H1 (cell line): ENCODE measurements at regions not wholly inside any gene's neighbourhood (a gene's known extent, or its start where the extent isn't known, plus 50 kb on each side); places are given as distances from the start of the nearest gene placed in this dataset.

Source experiments
- CTCF ChIA-PET: fragments of 300-600 bp; sonication (Branson Sonifier 250); formaldehyde crosslinking; loops from one replicate; lab custom pipeline; 2021; ENCODE audit not compliant: partially characterized antibody; lab: Charles Lee
- POLR2A ChIA-PET: fragments of 300-600 bp; sonication (Branson Sonifier 250); formaldehyde crosslinking; loops from one replicate; lab custom pipeline; 2021; ENCODE audit warnings: inconsistent platforms; ENCODE audit not compliant: partially characterized antibody; lab: Charles Lee
- DNase-seq, 2 experiments: peaks; one replicate each; pipeline versions ENCODE4 v3.0.0 to v3.0.0-alpha.2; 2010 to 2022; ENCODE audit warnings: low spot score in 2 of 2, low read depth in 1 of 2, mixed read lengths in 1 of 2
- FAIRE-seq: peaks from 2 replicates; lab custom pipeline; 2011; peaks lifted over from hg19 to GRCh38; lab: Jason Lieb, UNC
- H2AFZ ChIP-seq: 2 replicates; pipeline ENCODE4 v1.8.1; 2012; ENCODE audit warnings: low read length, inconsistent platforms
- H2AK5ac ChIP-seq: 2 replicates; pipeline ENCODE4 v1.6.1; 2013; ENCODE audit warnings: low read depth, low read length
- H2BK120ac ChIP-seq: replicated peaks from 2 replicates; pipeline ENCODE3; 2013; ENCODE audit warnings: low read depth, low read length, inconsistent platforms
- H2BK12ac ChIP-seq: 2 replicates; pipeline ENCODE4 v1.6.1; 2013; ENCODE audit warnings: low read depth, low read length
- H2BK15ac ChIP-seq: 2 replicates; pipeline ENCODE4 v1.6.1; 2013; ENCODE audit warnings: low read length
- H2BK20ac ChIP-seq: 2 replicates; pipeline ENCODE4 v1.6.1; 2013; ENCODE audit warnings: low read length
- H2BK5ac ChIP-seq: 2 replicates; pipeline ENCODE4 v1.6.1; 2013; ENCODE audit warnings: low read depth, low read length
- H3K14ac ChIP-seq: 2 replicates; pipeline ENCODE4 v1.6.1; 2013; ENCODE audit warnings: inconsistent platforms; ENCODE audit not compliant: insufficient read length
- H3K18ac ChIP-seq: 2 replicates; pipeline ENCODE4 v1.6.1; 2013; ENCODE audit warnings: low read length; ENCODE audit errors: extremely low read depth
- H3K23ac ChIP-seq: 2 replicates; pipeline ENCODE4 v1.6.1; 2013; ENCODE audit warnings: inconsistent platforms; ENCODE audit not compliant: insufficient read length
- H3K23me2 ChIP-seq: 2 replicates; pipeline ENCODE4 v1.6.1; 2013; ENCODE audit warnings: low read depth, low read length
- H3K27ac ChIP-seq: 2 replicates; pipeline ENCODE4 v1.6.1; 2011; ENCODE audit warnings: low read depth, low read length, inconsistent platforms
- H3K27me3 ChIP-seq, 4 experiments: replicated peaks in 1 of 4; 1 replicate in 1 of 4; 2 replicates in 3 of 4; pipeline versions ENCODE4 v1.6.1 to v1.8.1; 2011 to 2013; ENCODE audit warnings: low read length in 3 of 4, mild to moderate bottlenecking in 3 of 4, inconsistent platforms in 2 of 4, mixed read lengths in 2 of 4, moderate library complexity in 1 of 4; ENCODE audit not compliant: control insufficient read depth in 3 of 4, insufficient read depth in 3 of 4; ENCODE audit errors: extremely low read depth in 1 of 4
- H3K36me3 ChIP-seq, 4 experiments: 2 replicates each; pipeline versions ENCODE4 v1.6.1 to v1.8.1; 2011 to 2013; ENCODE audit warnings: mild to moderate bottlenecking in 4 of 4, low read length in 3 of 4, moderate library complexity in 2 of 4, control low read depth in 1 of 4, inconsistent platforms in 1 of 4; ENCODE audit not compliant: insufficient read depth in 4 of 4, control insufficient read depth in 2 of 4
- H3K4ac ChIP-seq: replicated peaks from 2 replicates; pipeline ENCODE3; 2013; ENCODE audit warnings: low read length, low read depth, mixed read lengths, inconsistent platforms; ENCODE audit not compliant: insufficient read length
- H3K4me1 ChIP-seq, 4 experiments: replicated peaks in 1 of 4; 1 replicate in 1 of 4; 2 replicates in 3 of 4; pipeline versions ENCODE4 v1.6.1 to v1.8.1; 2011 to 2013; ENCODE audit warnings: low read length in 3 of 4, inconsistent platforms in 2 of 4, mixed read lengths in 1 of 4; ENCODE audit not compliant: insufficient read depth in 4 of 4, control insufficient read depth in 3 of 4
- H3K4me2 ChIP-seq, 2 experiments: 2 replicates each; pipeline versions ENCODE4 v1.6.1 to v1.8.1; 2011 to 2013; ENCODE audit warnings: low read depth in 2 of 2, low read length in 2 of 2, control low read depth in 1 of 2, inconsistent platforms in 1 of 2, mild to moderate bottlenecking in 1 of 2; ENCODE audit not compliant: insufficient read depth in 1 of 2
- H3K4me3 ChIP-seq, 4 experiments: fragments of 200-600, 300-600 bp in 1 of 4; sonication (generic), shearing (Covaris generic), sonication (Bioruptor Twin) in 1 of 4; 2 replicates each; pipeline versions ENCODE4 v1.5.1 to v1.8.1; 2011 to 2016; ENCODE audit warnings: low read length in 4 of 4, low read depth in 3 of 4, control low read depth in 2 of 4, inconsistent platforms in 2 of 4, mild to moderate bottlenecking in 2 of 4, mixed read lengths in 1 of 4, moderate library complexity in 1 of 4; ENCODE audit not compliant: insufficient read depth in 2 of 4; ENCODE audit errors: extremely low read depth in 1 of 4
- H3K56ac ChIP-seq: replicated peaks from 2 replicates; pipeline ENCODE3; 2013; ENCODE audit warnings: low read depth, mild to moderate bottlenecking, mixed read lengths, low read length, inconsistent platforms; ENCODE audit not compliant: insufficient read length
- H3K79me1 ChIP-seq: 2 replicates; pipeline ENCODE4 v1.6.1; 2013; ENCODE audit warnings: low read depth, low read length, control low read depth
- H3K79me2 ChIP-seq, 2 experiments: 2 replicates each; pipeline versions ENCODE4 v1.6.1 to v1.8.1; 2012 to 2013; ENCODE audit warnings: low read length in 2 of 2, mild to moderate bottlenecking in 2 of 2, inconsistent platforms in 1 of 2; ENCODE audit not compliant: insufficient read depth in 2 of 2, control insufficient read depth in 1 of 2
- H3K9ac ChIP-seq, 4 experiments: replicated peaks in 1 of 4; 1 replicate in 1 of 4; 2 replicates in 3 of 4; pipeline versions ENCODE4 v1.6.1 to v1.8.1; 2011 to 2013; ENCODE audit warnings: low read depth in 3 of 4, low read length in 3 of 4, control low read depth in 2 of 4, mild to moderate bottlenecking in 2 of 4, moderate library complexity in 2 of 4, inconsistent platforms in 1 of 4; ENCODE audit errors: extremely low read depth in 1 of 4
- H3K9me3 ChIP-seq, 2 experiments: 2 replicates each; pipeline versions ENCODE4 v1.6.1 to v1.8.1; 2012 to 2013; ENCODE audit warnings: mild to moderate bottlenecking in 2 of 2, moderate library complexity in 2 of 2, control low read depth in 1 of 2, inconsistent platforms in 1 of 2, low read depth in 1 of 2, low read length in 1 of 2, mixed read lengths in 1 of 2; ENCODE audit not compliant: insufficient read depth in 2 of 2
- H4K20me1 ChIP-seq, 2 experiments: replicated peaks in 1 of 2; 2 replicates each; pipeline versions ENCODE3 to v1.8.1; 2011 to 2013; ENCODE audit warnings: inconsistent platforms in 2 of 2, low read length in 2 of 2, mild to moderate bottlenecking in 1 of 2; ENCODE audit not compliant: insufficient read depth in 2 of 2, control insufficient read depth in 1 of 2
- H4K5ac ChIP-seq: 2 replicates; pipeline ENCODE4 v1.6.1; 2013; ENCODE audit warnings: low read length, low read depth, mixed read lengths, inconsistent platforms; ENCODE audit not compliant: insufficient read length
- H4K8ac ChIP-seq: 2 replicates; pipeline ENCODE4 v1.8.0; 2013; ENCODE audit warnings: mild to moderate bottlenecking, moderate library complexity, low read length, inconsistent platforms; ENCODE audit not compliant: insufficient read depth; ENCODE audit errors: extremely low read depth
- H4K91ac ChIP-seq: replicated peaks from 2 replicates; pipeline ENCODE3; 2013; ENCODE audit warnings: low read length, mixed read lengths, inconsistent platforms; ENCODE audit not compliant: insufficient read length
- WGBS, 2 experiments: shearing (Covaris generic) in 1 of 2; methylation state at CpG; one replicate each; pipeline versions ENCODE4 v1.1.6 to v1.1.7; 2013 to 2015; ENCODE audit warnings: low lambda C conversion rate in 2 of 2, mixed read lengths in 2 of 2, inconsistent platforms in 1 of 2, low coverage in 1 of 2, missing lambda C conversion rate in 1 of 2; ENCODE audit not compliant: insufficient replicate concordance in 2 of 2, insufficient coverage in 1 of 2, insufficient read length in 1 of 2; ENCODE audit errors: extremely low coverage in 1 of 2, missing lambda C conversion rate in 1 of 2; 5-methylcytosine and 5-hydroxymethylcytosine counted together

DNA sequence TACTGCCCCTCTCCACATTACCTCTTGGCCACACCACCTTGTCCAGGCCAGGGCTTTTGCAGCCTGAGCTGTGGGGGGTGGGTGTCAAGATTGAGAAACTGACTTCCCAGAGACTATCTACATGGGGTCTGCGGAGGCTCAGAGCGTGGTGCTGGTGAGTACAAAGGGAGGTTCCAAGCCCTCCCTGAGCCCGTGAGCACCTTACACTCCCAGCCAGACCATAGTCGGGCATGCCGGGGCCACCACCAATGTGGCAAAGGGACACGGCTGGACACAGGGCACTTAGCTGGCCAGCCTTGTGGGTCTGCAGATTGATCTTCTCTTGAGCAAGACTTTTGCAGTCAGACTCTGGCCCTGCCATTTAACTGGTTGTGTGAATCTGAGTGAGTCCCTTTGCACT lies 74.1 kb upstream of the GATA2 start:
- Histone ChIP-seq H2BK12ac (peak overlapping the region; percentile 99), H2AK5ac (peak overlapping the region; percentile 99; the same call in 1 of the 2 replicates), H2BK5ac (peak overlapping the region; percentile 99; the same call in 1 of the 2 replicates), H3K4me1 (peaks cover 6 to 10% (median 8%) of the 10 kb centered on the region in 4 experiments; a peak in 6 of 7 replicates), H4K8ac (no peak overlapping the region), H3K18ac (peak overlapping the region; percentile 75; the same call in 1 of the 2 replicates), H4K20me1 (no peaks in the 10 kb centered on the region), H3K9ac (no peak overlapping the region), H4K5ac (no peak overlapping the region), H3K4ac (no peak overlapping the region), H3K56ac (no peak overlapping the region), H3K79me2 (no peaks in the 10 kb centered on the region), H3K23ac (no peak overlapping the region), H3K23me2 (no peaks in the 10 kb centered on the region), H3K36me3 (no peaks in the 10 kb centered on the region), H2BK15ac (peak overlapping the region; percentile 93; the same call in 1 of the 2 replicates), H3K9me3 (no peaks in the 10 kb centered on the region), H4K91ac (peak overlapping the region; percentile 90), H2BK120ac (peak overlapping the region; percentile 59), H3K27ac (no peak overlapping the region), H3K79me1 (no peaks in the 10 kb centered on the region), H3K14ac (no peak overlapping the region), H3K4me3 (no peak overlapping the region), H3K4me2 (no peak overlapping the region), H3K27me3 (no peaks in the 10 kb centered on the region; a peak in 1 of 7 replicates), H2BK20ac (peak overlapping the region; percentile 86), H2AFZ (0 out of 2 replicates have a peak overlapping the region, but pooled peaks have one; percentile 7)
- 90% methylated on average over 5 of the region's 6 CpGs; no CpG with 5 or more reads in 1 of the 2 experiments for WGBS, 2 experiments
- ChIA-PET POLR2A (interaction anchor here (0.6 to 1.0 kb wide), 2 partner anchors 15 to 437 kb away, joined by 3 read pairs; no protein-coding TSS in a partner anchor), CTCF (interaction anchor here (0.7 to 2.3 kb wide), 11 partner anchors 10 to 278 kb away, joined by 3 to 10 read pairs (median 6); no protein-coding TSS in a partner anchor)
- FAIRE-seq (no peak), DNase-seq (no peak)
